Uterus (tissue), 2 donors: ENCODE measurements at regions not wholly inside any gene's neighbourhood (a gene's known extent, or its start where the extent isn't known, plus 50 kb on each side); places are given as distances from the start of the nearest gene placed in this dataset.

Source experiments
- CTCF ChIP-seq, 4 experiments: fragments of 200-600 bp in 2 of 4; fragments of 450-650 bp in 2 of 4; sonication (generic) in 2 of 4; IDR thresholded peaks; one replicate each; pipeline ENCODE4 v1.5.1; 2016 to 2019; ENCODE audit warnings: antibody characterized with exemption in 4 of 4, mild to moderate bottlenecking in 2 of 4, moderate library complexity in 1 of 4
- POLR2A ChIP-seq, 2 donors: fragments of 450-650 bp; IDR thresholded peaks; one replicate each; pipeline ENCODE4 v1.6.1; 2016; ENCODE audit warnings: antibody characterized with exemption in 2 of 2, mild to moderate bottlenecking in 1 of 2, moderate library complexity in 1 of 2

GRCh38 chr2:67564076-67564475, 166.9 kb downstream of the ETAA1 start:
- TF ChIP-seq POLR2A (IDR thresholded peaks at IDR 0.05) (no peak), CTCF (IDR thresholded peaks at IDR 0.05) (no peak)
